RWPE1 (cell line): ENCODE measurements at regions not wholly inside any gene's neighbourhood (a gene's known extent, or its start where the extent isn't known, plus 50 kb on each side); places are given as distances from the start of the nearest gene placed in this dataset.

ENCODE experiments used
- CTCF ChIA-PET: fragments of 350-600 bp; sonication (Branson Sonifier 250); formaldehyde crosslinking; extraction: SDS; loops from one replicate; lab custom pipeline; 2021; lab: Yijun Ruan, JAX
- POLR2A ChIA-PET: fragments of 400-600 bp; formaldehyde crosslinking; extraction: SDS; loops from one replicate; lab custom pipeline; 2020; ENCODE audit warnings: antibody characterized with exemption; ENCODE audit not compliant: low non-redundant PET; lab: Yijun Ruan, JAX
- DNase-seq: peaks from one replicate; pipeline ENCODE4 v3.0.0; 2012; ENCODE audit warnings: low spot score
- H3K27ac ChIP-seq: fragments of 450-650 bp; 2 replicates; pipeline ENCODE4 v1.5.1; 2017
- TF ChIP-seq, protein P1 (sequence below): fragments of 450-650 bp; conservative IDR thresholded peaks from 2 replicates; pipeline ENCODE4 v1.5.1; 2017; ENCODE audit warnings: low read depth, mild to moderate bottlenecking

DNA sequence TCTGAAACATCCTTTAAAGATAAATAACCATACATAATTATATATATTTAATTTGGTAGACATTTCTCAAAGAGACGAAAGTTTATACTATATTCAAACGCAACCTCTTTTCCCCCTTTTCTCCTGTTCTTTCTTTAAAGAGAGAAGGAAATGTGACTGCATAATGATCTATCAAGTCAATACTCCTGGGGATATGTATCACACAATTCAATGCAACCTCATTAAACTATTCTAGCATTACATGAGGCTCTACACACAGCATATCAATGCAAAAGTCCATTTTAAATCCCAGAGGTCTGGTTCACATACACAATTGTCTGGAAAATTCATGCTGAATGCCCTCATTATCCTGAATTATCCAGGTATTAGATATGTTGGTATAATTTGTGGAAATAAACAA lies 330.7 kb downstream of the LMX1A start:
- TF ChIP-seq, protein P1, sequence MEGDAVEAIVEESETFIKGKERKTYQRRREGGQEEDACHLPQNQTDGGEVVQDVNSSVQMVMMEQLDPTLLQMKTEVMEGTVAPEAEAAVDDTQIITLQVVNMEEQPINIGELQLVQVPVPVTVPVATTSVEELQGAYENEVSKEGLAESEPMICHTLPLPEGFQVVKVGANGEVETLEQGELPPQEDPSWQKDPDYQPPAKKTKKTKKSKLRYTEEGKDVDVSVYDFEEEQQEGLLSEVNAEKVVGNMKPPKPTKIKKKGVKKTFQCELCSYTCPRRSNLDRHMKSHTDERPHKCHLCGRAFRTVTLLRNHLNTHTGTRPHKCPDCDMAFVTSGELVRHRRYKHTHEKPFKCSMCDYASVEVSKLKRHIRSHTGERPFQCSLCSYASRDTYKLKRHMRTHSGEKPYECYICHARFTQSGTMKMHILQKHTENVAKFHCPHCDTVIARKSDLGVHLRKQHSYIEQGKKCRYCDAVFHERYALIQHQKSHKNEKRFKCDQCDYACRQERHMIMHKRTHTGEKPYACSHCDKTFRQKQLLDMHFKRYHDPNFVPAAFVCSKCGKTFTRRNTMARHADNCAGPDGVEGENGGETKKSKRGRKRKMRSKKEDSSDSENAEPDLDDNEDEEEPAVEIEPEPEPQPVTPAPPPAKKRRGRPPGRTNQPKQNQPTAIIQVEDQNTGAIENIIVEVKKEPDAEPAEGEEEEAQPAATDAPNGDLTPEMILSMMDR = no peak
- CTCF ChIA-PET = interaction anchor here (0.6 kb wide), 1 partner anchor 746 kb away, joined by 3 read pairs; no protein-coding TSS in a partner anchor
- no peak overlapping the region for H3K27ac ChIP-seq
- no peak for DNase-seq
- POLR2A ChIA-PET = no interaction called here

DNA sequence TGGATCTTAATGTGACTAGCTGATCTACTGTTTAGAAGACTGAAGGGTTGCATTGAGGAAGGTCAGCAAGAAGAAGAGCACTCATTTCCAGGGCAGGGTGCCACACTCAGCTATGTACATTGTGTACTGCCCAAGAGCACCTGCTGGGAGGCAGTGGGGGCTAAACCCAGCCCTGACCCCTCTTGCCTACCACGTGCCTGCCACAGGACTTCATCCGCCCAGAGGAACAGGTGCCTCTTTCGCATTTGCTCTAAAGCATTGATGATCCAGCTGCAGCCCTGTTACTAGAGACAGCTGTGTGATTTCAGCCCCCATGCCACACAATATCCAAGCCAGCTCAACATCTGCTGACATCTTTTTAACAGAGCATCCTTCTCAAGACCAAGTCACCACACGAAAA lies 341.8 kb downstream of the LMX1A start:
- CTCF ChIA-PET = no interaction called here
- POLR2A ChIA-PET = no interaction called here
- TF ChIP-seq, protein P1 = no peak
- no peak overlapping the region for H3K27ac ChIP-seq
- no peak for DNase-seq

DNA sequence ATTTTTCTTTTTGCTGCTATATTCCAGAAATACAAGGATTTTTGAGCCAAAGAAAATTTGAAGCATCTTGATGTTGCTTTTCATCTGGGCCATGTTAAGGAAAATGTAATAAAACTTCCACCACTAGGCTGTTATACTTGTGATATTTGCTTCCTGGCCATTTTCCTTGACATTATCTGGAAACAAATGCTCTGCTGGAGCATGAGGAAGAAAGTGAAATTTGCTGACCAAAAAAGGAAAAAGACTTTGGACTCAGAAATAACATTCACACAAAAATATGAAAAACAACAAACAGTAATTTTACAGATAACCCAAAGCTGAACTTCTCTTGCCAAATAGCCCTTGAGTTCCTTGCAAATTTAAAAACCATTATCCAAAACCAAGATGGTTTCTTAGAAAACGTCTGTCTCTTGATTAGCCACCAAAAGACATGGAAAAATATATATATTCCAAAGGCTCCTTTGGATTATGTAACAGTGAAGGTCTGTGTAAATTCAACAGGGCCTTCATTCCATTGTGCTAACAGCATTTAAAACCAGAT lies 344.5 kb downstream of the LMX1A start:
- no peak for DNase-seq
- TF ChIP-seq, protein P1 = no peak
- ChIA-PET POLR2A (no interaction called here), CTCF (no interaction called here)
- no peak overlapping the region for H3K27ac ChIP-seq

DNA sequence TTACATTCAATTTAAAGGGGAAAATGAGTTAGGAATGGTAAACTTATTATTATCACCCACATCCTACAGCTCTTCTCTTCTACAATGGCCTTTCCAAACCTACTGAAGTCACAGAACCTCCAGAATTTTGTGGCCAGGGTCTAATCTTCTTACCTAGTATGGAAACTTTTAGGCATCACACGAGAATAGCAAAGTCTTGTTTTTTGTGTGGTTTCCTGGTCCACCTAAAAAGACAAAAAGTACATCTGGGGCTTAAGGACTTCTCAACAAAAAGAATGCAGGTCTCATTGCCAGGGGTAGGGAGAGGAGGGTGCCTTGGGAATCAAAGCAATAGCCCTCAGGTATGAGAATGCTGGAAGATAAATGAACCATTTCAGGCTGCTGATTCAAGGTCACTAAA lies 345.3 kb downstream of the LMX1A start:
- TF ChIP-seq, protein P1 = no peak
- H3K27ac ChIP-seq = no peak overlapping the region
- POLR2A ChIA-PET = no interaction called here
- no peak for DNase-seq
- CTCF ChIA-PET = no interaction called here

DNA sequence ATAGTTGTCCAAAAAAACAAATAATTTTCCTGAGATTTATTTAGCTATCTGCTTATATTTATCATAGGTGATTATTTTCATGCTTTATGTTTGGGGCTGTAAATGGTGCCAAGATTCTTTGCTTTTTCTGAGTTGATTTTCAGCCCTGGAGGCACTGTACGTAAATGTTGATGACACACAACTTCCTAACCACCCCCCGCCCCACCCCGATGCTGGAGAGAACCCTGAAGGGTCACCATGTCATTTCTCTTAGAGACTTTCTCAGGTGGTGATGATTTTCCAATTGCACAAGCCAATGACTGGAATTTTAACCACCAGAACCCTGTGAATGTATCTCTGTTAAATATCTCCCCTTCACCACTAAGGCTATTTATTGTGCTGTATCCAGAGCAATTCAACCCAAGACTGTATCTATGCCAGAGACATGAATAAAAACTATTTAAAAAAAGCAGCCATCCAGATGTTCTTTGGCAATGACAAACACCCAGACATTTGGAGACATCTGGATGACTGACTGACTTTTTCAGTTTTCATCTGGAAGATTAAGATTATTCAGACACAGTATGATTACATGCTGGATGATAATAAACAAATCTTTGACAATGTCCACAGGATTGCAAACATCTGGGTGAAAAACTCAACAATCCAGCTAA lies 346.0 kb downstream of the LMX1A start:
- CTCF ChIA-PET = no interaction called here
- POLR2A ChIA-PET = no interaction called here
- no peak for DNase-seq
- no peak overlapping the region for H3K27ac ChIP-seq
- TF ChIP-seq, protein P1 = no peak

DNA sequence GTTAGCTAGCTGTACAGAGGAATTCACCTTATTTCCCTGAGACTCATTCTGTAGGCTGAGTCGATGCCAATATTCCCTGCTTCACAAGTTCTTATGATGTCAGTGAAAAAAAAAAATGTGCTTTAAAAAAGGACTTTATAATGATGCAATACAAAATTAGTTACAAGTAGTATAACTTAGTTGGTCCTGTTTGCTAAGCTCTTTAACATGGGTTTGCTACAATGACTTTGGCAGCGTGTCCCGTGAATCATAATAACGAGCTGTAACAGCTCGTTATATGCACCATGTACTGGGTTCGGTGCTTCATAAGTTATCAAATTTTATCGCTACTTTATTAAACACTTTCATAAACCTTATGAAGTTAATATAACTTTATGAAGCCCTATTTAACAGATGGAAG lies 349.7 kb downstream of the LMX1A start:
- no peak for DNase-seq
- CTCF ChIA-PET = interaction anchor here (0.6 kb wide), 1 partner anchor 762 kb away, joined by 3 read pairs; no protein-coding TSS in a partner anchor
- POLR2A ChIA-PET = no interaction called here
- TF ChIP-seq, protein P1 = no peak
- H3K27ac ChIP-seq = no peak overlapping the region
